CD4-positive, alpha-beta T cell treated with Interleukin-15 for 1 hour (primary cell): ENCODE measurements at regions not wholly inside any gene's neighbourhood (a gene's known extent, or its start where the extent isn't known, plus 50 kb on each side); places are given as distances from the start of the nearest gene placed in this dataset.
"Not testable (repeated sequence)": the region's sequence is repeated elsewhere in the genome, so short reads cannot be mapped to it uniquely, and the experiment has no call there.

Source experiments
- DNase-seq: peaks from one replicate; pipeline ENCODE4 v3.0.0-alpha.2; 2020

GRCh38 chr1:34371179-34371578, 194.5 kb downstream of the C1orf94 start:
- DNase-seq: not testable (repeated sequence)

GRCh38 chr1:34371829-34372532, 195.3 kb downstream of the C1orf94 start:
- DNase-seq: no peak

GRCh38 chr1:34372891-34373290, 196.2 kb downstream of the C1orf94 start:
- no peak for DNase-seq

- DNase-seq: no peak
Measured at GRCh38 chr1:34373912-34374311, 197.2 kb downstream of the C1orf94 start.

GRCh38 chr1:34376531-34376930, 199.8 kb downstream of the C1orf94 start:
- DNase-seq: no peak

GRCh38 chr1:34378968-34379856, 202.5 kb downstream of the C1orf94 start:
- no peak for DNase-seq

- no peak for DNase-seq
Measured at GRCh38 chr1:34379911-34380310, 203.2 kb downstream of the C1orf94 start.

GRCh38 chr1:34380526-34381124, 203.9 kb downstream of the C1orf94 start:
- DNase-seq: no peak

- DNase-seq: no peak
Measured at GRCh38 chr1:34389974-34390373, 213.3 kb downstream of the C1orf94 start.

GRCh38 chr1:34396042-34396441, 219.3 kb downstream of the C1orf94 start:
- no peak for DNase-seq

GRCh38 chr1:34398241-34398915, 221.7 kb downstream of the C1orf94 start:
- DNase-seq: no peak

- DNase-seq: no peak
Measured at GRCh38 chr1:34398916-34399275, 222.2 kb downstream of the C1orf94 start.

- DNase-seq: no peak
Measured at GRCh38 chr1:34400675-34401074, 224.0 kb downstream of the C1orf94 start.

- no peak for DNase-seq
Measured at GRCh38 chr1:34403156-34403555, 226.4 kb downstream of the C1orf94 start.

GRCh38 chr1:34404804-34405203, 228.1 kb downstream of the C1orf94 start:
- no peak for DNase-seq

- no peak for DNase-seq
Measured at GRCh38 chr1:34405266-34405959, 228.7 kb downstream of the C1orf94 start.

GRCh38 chr1:34406377-34406776, 229.7 kb downstream of the C1orf94 start:
- DNase-seq: no peak

GRCh38 chr1:34406833-34407539, 230.3 kb downstream of the C1orf94 start:
- no peak for DNase-seq

GRCh38 chr1:34408011-34408410, 231.3 kb downstream of the C1orf94 start:
- no peak for DNase-seq

- no peak for DNase-seq
Measured at GRCh38 chr1:34409689-34410229, 233.1 kb downstream of the C1orf94 start.

GRCh38 chr1:34412598-34413370, 236.1 kb downstream of the C1orf94 start:
- DNase-seq: no peak
